ENCODE measurements at regions not wholly inside any gene's neighbourhood (a gene's known extent, or its start where the extent isn't known, plus 50 kb on each side); places are given as distances from the start of the nearest gene placed in this dataset.

- no peak for TF ChIP-seq EZH2phosphoT487 (IDR thresholded peaks at IDR 0.05; ENCODE audit: low read length)
- TF ChIP-seq EZH2 (optimal IDR thresholded peaks at IDR 0.05; ENCODE audit: low read depth, low read length) = no peak
- no peak for TF ChIP-seq CTCF (IDR thresholded peaks at IDR 0.05; ENCODE audit: low read length)
- no peaks in the 10 kb centered on the region for H4K20me1 ChIP-seq (ENCODE audit: insufficient read depth, low read length)
- H3K4me2 ChIP-seq (ENCODE audit: low read depth, low read length) = no peak overlapping the region
Observed at GRCh38 chr3:159439346-159439745, 549.3 kb upstream of the IL12A start.

DNA sequence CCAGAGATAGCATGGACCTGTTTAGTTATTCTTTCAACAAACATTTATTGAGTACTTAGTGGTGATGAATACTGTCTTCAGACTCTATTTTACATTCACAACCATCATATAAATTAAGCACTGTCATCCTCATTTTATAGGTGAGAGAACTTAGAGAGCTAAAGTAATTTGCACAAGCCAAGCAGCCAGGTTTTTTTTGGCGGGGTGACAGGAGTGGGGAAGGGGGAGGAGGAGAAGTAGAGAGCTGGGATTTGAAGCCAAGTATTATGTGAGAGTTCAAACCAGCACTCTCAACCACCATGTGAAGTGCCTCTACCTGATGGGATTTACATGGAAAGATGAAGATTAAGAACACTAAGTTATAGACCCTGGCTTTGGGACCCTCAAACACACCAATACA lies 547.4 kb upstream of the IL12A start:
- Histone ChIP-seq H3K36me3 (replicated peaks; ENCODE audit: insufficient read depth, low read length) (no peaks in the 10 kb centered on the region), H3K9me3 (replicated peaks; ENCODE audit: insufficient read depth, low read length) (no peaks in the 10 kb centered on the region), H2AFZ (ENCODE audit: low read length) (no peak overlapping the region), H3K79me2 (ENCODE audit: low read length) (no peaks in the 10 kb centered on the region), H3K9ac (ENCODE audit: low read length) (no peak overlapping the region), H3K27me3 (replicated peaks; ENCODE audit: insufficient read depth, low read length) (no peaks in the 10 kb centered on the region), H3K4me1 (ENCODE audit: low read length) (no peaks in the 10 kb centered on the region), H3F3A (ENCODE audit: insufficient read depth, low read length) (no peaks in the 10 kb centered on the region), H3K4me3 (ENCODE audit: low read length) (no peak overlapping the region), H3K27ac (ENCODE audit: low read length) (no peak overlapping the region), H3K9me2 (replicated peaks; ENCODE audit: insufficient read depth, low read length) (no peaks in the 10 kb centered on the region), H3K4me2 (ENCODE audit: low read depth, low read length) (no peak overlapping the region), H4K20me1 (ENCODE audit: insufficient read depth, low read length) (no peaks in the 10 kb centered on the region)
- no peak for DNase-seq
- TF ChIP-seq EZH2phosphoT487 (IDR thresholded peaks at IDR 0.05; ENCODE audit: low read length) (no peak), EZH2 (optimal IDR thresholded peaks at IDR 0.05; ENCODE audit: low read depth, low read length) (no peak), CTCF (IDR thresholded peaks at IDR 0.05; ENCODE audit: low read length) (no peak)

More at GRCh38 chr3:159439346-159439745, 549.3 kb upstream of the IL12A start:
- no peaks in the 10 kb centered on the region for H3K36me3 ChIP-seq (replicated peaks; ENCODE audit: insufficient read depth, low read length)
- H3K4me1 ChIP-seq (ENCODE audit: low read length) = no peaks in the 10 kb centered on the region
- H3K9ac ChIP-seq (ENCODE audit: low read length) = no peak overlapping the region
- no peak overlapping the region for H2AFZ ChIP-seq (ENCODE audit: low read length)
- H3K27me3 ChIP-seq (replicated peaks; ENCODE audit: insufficient read depth, low read length) = no peaks in the 10 kb centered on the region
- H3K27ac ChIP-seq (ENCODE audit: low read length) = no peak overlapping the region
- no peak for DNase-seq
- no peak overlapping the region for H3K4me3 ChIP-seq (ENCODE audit: low read length)
- H3K79me2 ChIP-seq (ENCODE audit: low read length) = no peaks in the 10 kb centered on the region
- H3K9me2 ChIP-seq (replicated peaks; ENCODE audit: insufficient read depth, low read length) = no peaks in the 10 kb centered on the region
- no peaks in the 10 kb centered on the region for H3K9me3 ChIP-seq (replicated peaks; ENCODE audit: insufficient read depth, low read length)
- no peaks in the 10 kb centered on the region for H3F3A ChIP-seq (ENCODE audit: insufficient read depth, low read length)

DNA sequence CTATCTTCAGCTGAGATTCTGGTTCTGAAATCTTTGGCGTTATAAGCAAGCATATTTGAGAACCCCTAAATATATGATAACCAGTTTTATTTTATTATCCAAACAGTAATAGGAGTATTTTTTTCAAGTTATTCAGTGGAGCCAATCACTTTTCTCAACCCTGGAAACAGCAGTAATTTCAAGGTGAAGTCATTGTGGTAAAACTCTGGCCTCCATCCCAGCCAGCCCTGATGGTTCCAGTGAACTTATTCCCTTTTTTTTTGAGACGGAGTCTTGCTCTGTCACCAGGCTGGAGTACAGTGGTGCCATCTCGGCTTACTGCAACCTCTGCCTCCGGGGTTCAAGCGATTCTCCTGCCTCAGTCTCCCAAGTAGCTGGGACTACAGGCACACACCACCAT lies 545.4 kb upstream of the IL12A start:
- no peak overlapping the region for H3K9ac ChIP-seq (ENCODE audit: low read length)
- no peak for DNase-seq
- no peak overlapping the region for H3K27ac ChIP-seq (ENCODE audit: low read length)
- no peaks in the 10 kb centered on the region for H4K20me1 ChIP-seq (ENCODE audit: insufficient read depth, low read length)
- no peaks in the 10 kb centered on the region for H3K4me1 ChIP-seq (ENCODE audit: low read length)
- H3K9me2 ChIP-seq (replicated peaks; ENCODE audit: insufficient read depth, low read length) = no peaks in the 10 kb centered on the region
- no peak overlapping the region for H2AFZ ChIP-seq (ENCODE audit: low read length)
- H3K27me3 ChIP-seq (replicated peaks; ENCODE audit: insufficient read depth, low read length) = no peaks in the 10 kb centered on the region
- no peaks in the 10 kb centered on the region for H3K79me2 ChIP-seq (ENCODE audit: low read length)
- no peaks in the 10 kb centered on the region for H3K36me3 ChIP-seq (replicated peaks; ENCODE audit: insufficient read depth, low read length)
- no peaks in the 10 kb centered on the region for H3K9me3 ChIP-seq (replicated peaks; ENCODE audit: insufficient read depth, low read length)
- TF ChIP-seq EZH2 (optimal IDR thresholded peaks at IDR 0.05; ENCODE audit: low read depth, low read length) (no peak), EZH2phosphoT487 (IDR thresholded peaks at IDR 0.05; ENCODE audit: low read length) (no peak)
- H3K4me2 ChIP-seq (ENCODE audit: low read depth, low read length) = no peak overlapping the region
- no peaks in the 10 kb centered on the region for H3F3A ChIP-seq (ENCODE audit: insufficient read depth, low read length)
- H3K4me3 ChIP-seq (ENCODE audit: low read length) = no peak overlapping the region

DNA sequence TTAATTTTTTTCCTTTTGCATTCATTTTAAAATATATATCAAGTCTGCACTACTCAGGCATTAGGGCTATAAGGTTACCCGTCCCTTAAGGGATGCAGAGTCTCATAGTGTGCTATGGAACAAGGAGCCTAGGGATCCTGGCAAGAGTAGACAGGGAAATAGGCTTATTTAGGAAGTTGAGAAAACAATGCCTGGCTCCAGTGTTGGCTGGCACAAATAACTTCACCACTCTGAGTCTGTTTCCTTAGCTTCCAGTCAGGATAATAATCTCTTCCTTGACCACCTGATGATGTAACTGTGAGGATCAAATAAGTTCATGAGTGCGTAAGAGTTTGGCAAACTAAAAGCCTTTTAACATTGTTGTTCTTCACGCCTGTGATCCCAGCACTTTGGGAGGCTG lies 540.8 kb upstream of the IL12A start:
- no peaks in the 10 kb centered on the region for H3K9me3 ChIP-seq (replicated peaks; ENCODE audit: insufficient read depth, low read length)
- H3K4me2 ChIP-seq (ENCODE audit: low read depth, low read length) = no peak overlapping the region
- no peaks in the 10 kb centered on the region for H3F3A ChIP-seq (ENCODE audit: insufficient read depth, low read length)
- DNase-seq = no peak
- H2AFZ ChIP-seq (ENCODE audit: low read length) = no peak overlapping the region
- no peaks in the 10 kb centered on the region for H3K9me2 ChIP-seq (replicated peaks; ENCODE audit: insufficient read depth, low read length)
- no peak overlapping the region for H3K4me3 ChIP-seq (ENCODE audit: low read length)
- no peaks in the 10 kb centered on the region for H3K27me3 ChIP-seq (replicated peaks; ENCODE audit: insufficient read depth, low read length)
- no peak overlapping the region for H3K27ac ChIP-seq (ENCODE audit: low read length)
- no peaks in the 10 kb centered on the region for H3K36me3 ChIP-seq (replicated peaks; ENCODE audit: insufficient read depth, low read length)
- H3K79me2 ChIP-seq (ENCODE audit: low read length) = no peaks in the 10 kb centered on the region
- H3K4me1 ChIP-seq (ENCODE audit: low read length) = no peaks in the 10 kb centered on the region
- TF ChIP-seq CTCF (IDR thresholded peaks at IDR 0.05; ENCODE audit: low read length) (no peak), EZH2 (optimal IDR thresholded peaks at IDR 0.05; ENCODE audit: low read depth, low read length) (no peak), EZH2phosphoT487 (IDR thresholded peaks at IDR 0.05; ENCODE audit: low read length) (no peak)
- no peaks in the 10 kb centered on the region for H4K20me1 ChIP-seq (ENCODE audit: insufficient read depth, low read length)
- H3K9ac ChIP-seq (ENCODE audit: low read length) = no peak overlapping the region

Data from MM.1S (cell line).